H1 (cell line): ENCODE measurements at regions not wholly inside any gene's neighbourhood (a gene's known extent, or its start where the extent isn't known, plus 50 kb on each side); places are given as distances from the start of the nearest gene placed in this dataset.

ENCODE experiments used
- CTCF ChIA-PET: fragments of 300-600 bp; sonication (Branson Sonifier 250); formaldehyde crosslinking; loops from one replicate; lab custom pipeline; 2021; ENCODE audit not compliant: partially characterized antibody; lab: Charles Lee
- POLR2A ChIA-PET: fragments of 300-600 bp; sonication (Branson Sonifier 250); formaldehyde crosslinking; loops from one replicate; lab custom pipeline; 2021; ENCODE audit warnings: inconsistent platforms; ENCODE audit not compliant: partially characterized antibody; lab: Charles Lee
- DNase-seq, 2 experiments: peaks; one replicate each; pipeline versions ENCODE4 v3.0.0 to v3.0.0-alpha.2; 2010 to 2022; ENCODE audit warnings: low spot score in 2 of 2, low read depth in 1 of 2, mixed read lengths in 1 of 2
- FAIRE-seq: peaks from 2 replicates; lab custom pipeline; 2011; peaks lifted over from hg19 to GRCh38; lab: Jason Lieb, UNC
- H2AFZ ChIP-seq: 2 replicates; pipeline ENCODE4 v1.8.1; 2012; ENCODE audit warnings: low read length, inconsistent platforms
- H2AK5ac ChIP-seq: 2 replicates; pipeline ENCODE4 v1.6.1; 2013; ENCODE audit warnings: low read depth, low read length
- H2BK120ac ChIP-seq: replicated peaks from 2 replicates; pipeline ENCODE3; 2013; ENCODE audit warnings: low read depth, low read length, inconsistent platforms
- H2BK12ac ChIP-seq: 2 replicates; pipeline ENCODE4 v1.6.1; 2013; ENCODE audit warnings: low read depth, low read length
- H2BK15ac ChIP-seq: 2 replicates; pipeline ENCODE4 v1.6.1; 2013; ENCODE audit warnings: low read length
- H2BK20ac ChIP-seq: 2 replicates; pipeline ENCODE4 v1.6.1; 2013; ENCODE audit warnings: low read length
- H2BK5ac ChIP-seq: 2 replicates; pipeline ENCODE4 v1.6.1; 2013; ENCODE audit warnings: low read depth, low read length
- H3K14ac ChIP-seq: 2 replicates; pipeline ENCODE4 v1.6.1; 2013; ENCODE audit warnings: inconsistent platforms; ENCODE audit not compliant: insufficient read length
- H3K18ac ChIP-seq: 2 replicates; pipeline ENCODE4 v1.6.1; 2013; ENCODE audit warnings: low read length; ENCODE audit errors: extremely low read depth
- H3K23ac ChIP-seq: 2 replicates; pipeline ENCODE4 v1.6.1; 2013; ENCODE audit warnings: inconsistent platforms; ENCODE audit not compliant: insufficient read length
- H3K23me2 ChIP-seq: 2 replicates; pipeline ENCODE4 v1.6.1; 2013; ENCODE audit warnings: low read depth, low read length
- H3K27ac ChIP-seq: 2 replicates; pipeline ENCODE4 v1.6.1; 2011; ENCODE audit warnings: low read depth, low read length, inconsistent platforms
- H3K27me3 ChIP-seq, 4 experiments: replicated peaks in 1 of 4; 1 replicate in 1 of 4; 2 replicates in 3 of 4; pipeline versions ENCODE4 v1.6.1 to v1.8.1; 2011 to 2013; ENCODE audit warnings: low read length in 3 of 4, mild to moderate bottlenecking in 3 of 4, inconsistent platforms in 2 of 4, mixed read lengths in 2 of 4, moderate library complexity in 1 of 4; ENCODE audit not compliant: control insufficient read depth in 3 of 4, insufficient read depth in 3 of 4; ENCODE audit errors: extremely low read depth in 1 of 4
- H3K36me3 ChIP-seq, 4 experiments: 2 replicates each; pipeline versions ENCODE4 v1.6.1 to v1.8.1; 2011 to 2013; ENCODE audit warnings: mild to moderate bottlenecking in 4 of 4, low read length in 3 of 4, moderate library complexity in 2 of 4, control low read depth in 1 of 4, inconsistent platforms in 1 of 4; ENCODE audit not compliant: insufficient read depth in 4 of 4, control insufficient read depth in 2 of 4
- H3K4ac ChIP-seq: replicated peaks from 2 replicates; pipeline ENCODE3; 2013; ENCODE audit warnings: low read length, low read depth, mixed read lengths, inconsistent platforms; ENCODE audit not compliant: insufficient read length
- H3K4me1 ChIP-seq, 4 experiments: replicated peaks in 1 of 4; 1 replicate in 1 of 4; 2 replicates in 3 of 4; pipeline versions ENCODE4 v1.6.1 to v1.8.1; 2011 to 2013; ENCODE audit warnings: low read length in 3 of 4, inconsistent platforms in 2 of 4, mixed read lengths in 1 of 4; ENCODE audit not compliant: insufficient read depth in 4 of 4, control insufficient read depth in 3 of 4
- H3K4me2 ChIP-seq, 2 experiments: 2 replicates each; pipeline versions ENCODE4 v1.6.1 to v1.8.1; 2011 to 2013; ENCODE audit warnings: low read depth in 2 of 2, low read length in 2 of 2, control low read depth in 1 of 2, inconsistent platforms in 1 of 2, mild to moderate bottlenecking in 1 of 2; ENCODE audit not compliant: insufficient read depth in 1 of 2
- H3K4me3 ChIP-seq, 4 experiments: fragments of 200-600, 300-600 bp in 1 of 4; sonication (generic), shearing (Covaris generic), sonication (Bioruptor Twin) in 1 of 4; 2 replicates each; pipeline versions ENCODE4 v1.5.1 to v1.8.1; 2011 to 2016; ENCODE audit warnings: low read length in 4 of 4, low read depth in 3 of 4, control low read depth in 2 of 4, inconsistent platforms in 2 of 4, mild to moderate bottlenecking in 2 of 4, mixed read lengths in 1 of 4, moderate library complexity in 1 of 4; ENCODE audit not compliant: insufficient read depth in 2 of 4; ENCODE audit errors: extremely low read depth in 1 of 4
- H3K56ac ChIP-seq: replicated peaks from 2 replicates; pipeline ENCODE3; 2013; ENCODE audit warnings: low read depth, mild to moderate bottlenecking, mixed read lengths, low read length, inconsistent platforms; ENCODE audit not compliant: insufficient read length
- H3K79me1 ChIP-seq: 2 replicates; pipeline ENCODE4 v1.6.1; 2013; ENCODE audit warnings: low read depth, low read length, control low read depth
- H3K79me2 ChIP-seq, 2 experiments: 2 replicates each; pipeline versions ENCODE4 v1.6.1 to v1.8.1; 2012 to 2013; ENCODE audit warnings: low read length in 2 of 2, mild to moderate bottlenecking in 2 of 2, inconsistent platforms in 1 of 2; ENCODE audit not compliant: insufficient read depth in 2 of 2, control insufficient read depth in 1 of 2
- H3K9ac ChIP-seq, 4 experiments: replicated peaks in 1 of 4; 1 replicate in 1 of 4; 2 replicates in 3 of 4; pipeline versions ENCODE4 v1.6.1 to v1.8.1; 2011 to 2013; ENCODE audit warnings: low read depth in 3 of 4, low read length in 3 of 4, control low read depth in 2 of 4, mild to moderate bottlenecking in 2 of 4, moderate library complexity in 2 of 4, inconsistent platforms in 1 of 4; ENCODE audit errors: extremely low read depth in 1 of 4
- H3K9me3 ChIP-seq, 2 experiments: 2 replicates each; pipeline versions ENCODE4 v1.6.1 to v1.8.1; 2012 to 2013; ENCODE audit warnings: mild to moderate bottlenecking in 2 of 2, moderate library complexity in 2 of 2, control low read depth in 1 of 2, inconsistent platforms in 1 of 2, low read depth in 1 of 2, low read length in 1 of 2, mixed read lengths in 1 of 2; ENCODE audit not compliant: insufficient read depth in 2 of 2
- H4K20me1 ChIP-seq, 2 experiments: replicated peaks in 1 of 2; 2 replicates each; pipeline versions ENCODE3 to v1.8.1; 2011 to 2013; ENCODE audit warnings: inconsistent platforms in 2 of 2, low read length in 2 of 2, mild to moderate bottlenecking in 1 of 2; ENCODE audit not compliant: insufficient read depth in 2 of 2, control insufficient read depth in 1 of 2
- H4K5ac ChIP-seq: 2 replicates; pipeline ENCODE4 v1.6.1; 2013; ENCODE audit warnings: low read length, low read depth, mixed read lengths, inconsistent platforms; ENCODE audit not compliant: insufficient read length
- H4K8ac ChIP-seq: 2 replicates; pipeline ENCODE4 v1.8.0; 2013; ENCODE audit warnings: mild to moderate bottlenecking, moderate library complexity, low read length, inconsistent platforms; ENCODE audit not compliant: insufficient read depth; ENCODE audit errors: extremely low read depth
- H4K91ac ChIP-seq: replicated peaks from 2 replicates; pipeline ENCODE3; 2013; ENCODE audit warnings: low read length, mixed read lengths, inconsistent platforms; ENCODE audit not compliant: insufficient read length
- BCL11A ChIP-seq, 2 experiments: IDR thresholded peaks; one replicate each; pipeline ENCODE4 v1.6.1; 2011; ENCODE audit warnings: low read depth in 2 of 2, low read length in 2 of 2, mild to moderate bottlenecking in 2 of 2
- EZH2 ChIP-seq: fragments of 200-600 bp; sonication (generic); IDR thresholded peaks from 2 replicates; pipeline ENCODE4 v1.7.1; 2012; ENCODE audit warnings: low read depth, mild to moderate bottlenecking, moderate library complexity, low read length, inconsistent platforms; ENCODE audit not compliant: severe bottlenecking
- FOSL1 ChIP-seq: IDR thresholded peaks from 2 replicates; pipeline ENCODE4 v1.6.1; 2011; ENCODE audit warnings: mild to moderate bottlenecking, low read depth, low read length, moderate library complexity; ENCODE audit not compliant: insufficient read depth
- GABPA ChIP-seq: IDR thresholded peaks from 2 replicates; pipeline ENCODE4 v1.6.1; 2011; ENCODE audit warnings: mild to moderate bottlenecking, low read length, moderate library complexity, borderline replicate concordance; ENCODE audit not compliant: insufficient read depth
- KDM4A ChIP-seq: IDR thresholded peaks from one replicate; pipeline ENCODE4 v1.7.1; 2012; ENCODE audit warnings: low read depth, mild to moderate bottlenecking, moderate library complexity, low read length, inconsistent platforms; ENCODE audit not compliant: severe bottlenecking
- MAFK ChIP-seq: IDR thresholded peaks from 2 replicates; pipeline ENCODE4 v1.6.1; 2012; ENCODE audit warnings: low read depth, mild to moderate bottlenecking, improper control_type of control experiment, low read length
- RNF2 ChIP-seq: fragments of 200-900, 300-1000 bp; sonication (generic); IDR thresholded peaks from 2 replicates; pipeline ENCODE4 v1.7.1; 2016; ENCODE audit warnings: borderline replicate concordance, low read depth, mild to moderate bottlenecking, antibody characterized with exemption, low read length; ENCODE audit not compliant: poor library complexity, severe bottlenecking; ENCODE audit errors: missing control alignments
- SIRT6 ChIP-seq: IDR thresholded peaks from one replicate; pipeline ENCODE4 v1.7.1; 2012; ENCODE audit warnings: low read length, inconsistent platforms
- SIX5 ChIP-seq: IDR thresholded peaks from 2 replicates; pipeline ENCODE4 v1.6.1; 2011; ENCODE audit warnings: mild to moderate bottlenecking, low read depth, low read length
- YY1 ChIP-seq: IDR thresholded peaks from 2 replicates; pipeline ENCODE4 v1.6.1; 2011; ENCODE audit warnings: low read depth, mild to moderate bottlenecking, low read length
- ZNF274 ChIP-seq: IDR thresholded peaks from 2 replicates; pipeline ENCODE4 v1.7.0; 2012; ENCODE audit warnings: low read length, borderline replicate concordance; ENCODE audit errors: extremely low read depth
- WGBS, 2 experiments: shearing (Covaris generic) in 1 of 2; methylation state at CpG; one replicate each; pipeline versions ENCODE4 v1.1.6 to v1.1.7; 2013 to 2015; ENCODE audit warnings: low lambda C conversion rate in 2 of 2, mixed read lengths in 2 of 2, inconsistent platforms in 1 of 2, low coverage in 1 of 2, missing lambda C conversion rate in 1 of 2; ENCODE audit not compliant: insufficient replicate concordance in 2 of 2, insufficient coverage in 1 of 2, insufficient read length in 1 of 2; ENCODE audit errors: extremely low coverage in 1 of 2, missing lambda C conversion rate in 1 of 2; 5-methylcytosine and 5-hydroxymethylcytosine counted together
- TF ChIP-seq, protein P1 (sequence below), 3 experiments: IDR thresholded peaks; 1 replicate in 2 of 3; 2 replicates in 1 of 3; pipeline versions ENCODE4 v1.5.1 to v1.6.1; 2011; ENCODE audit warnings: low read length in 3 of 3, mild to moderate bottlenecking in 3 of 3, inconsistent platforms in 2 of 3, low read depth in 1 of 3, moderate library complexity in 1 of 3; ENCODE audit not compliant: insufficient read depth in 1 of 3; ENCODE audit errors: control extremely low read depth in 1 of 3

DNA sequence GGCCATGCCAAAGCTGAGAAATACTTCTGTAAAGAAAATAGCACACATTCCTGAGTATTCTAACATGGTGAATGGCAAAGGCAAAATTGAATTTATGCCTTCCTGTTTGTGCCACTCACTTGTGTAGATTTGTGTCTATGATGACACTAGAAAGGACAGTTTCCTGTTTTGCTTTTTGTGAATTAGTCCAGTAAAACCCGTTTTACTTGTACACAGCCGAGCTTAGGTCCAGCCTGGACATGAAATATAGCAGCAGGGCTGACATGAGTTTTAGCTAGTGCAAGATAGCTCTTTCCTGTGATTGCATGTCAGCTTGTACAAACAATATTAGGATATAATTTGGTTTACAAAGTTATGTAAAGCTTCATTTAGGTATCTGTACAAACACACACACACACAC lies 1891.7 kb upstream of the WWC1 start:
- H3K23ac ChIP-seq = no peak overlapping the region
- H3K23me2 ChIP-seq = no peaks in the 10 kb centered on the region
- no peak overlapping the region for H3K18ac ChIP-seq
- H3K36me3 ChIP-seq = no peaks in the 10 kb centered on the region
- TF ChIP-seq SIRT6 (no peak), EZH2 (no peak), KDM4A (no peak), FOSL1 (no peak), ZNF274 (no peak), YY1 (no peak), SIX5 (no peak), MAFK (no peak), RNF2 (no peak), BCL11A (IDR thresholded peaks at IDR 0.05; ENCODE audit: low read depth in 2 of 2, low read length in 2 of 2) (no peak), GABPA (no peak)
- TF ChIP-seq, protein P1, sequence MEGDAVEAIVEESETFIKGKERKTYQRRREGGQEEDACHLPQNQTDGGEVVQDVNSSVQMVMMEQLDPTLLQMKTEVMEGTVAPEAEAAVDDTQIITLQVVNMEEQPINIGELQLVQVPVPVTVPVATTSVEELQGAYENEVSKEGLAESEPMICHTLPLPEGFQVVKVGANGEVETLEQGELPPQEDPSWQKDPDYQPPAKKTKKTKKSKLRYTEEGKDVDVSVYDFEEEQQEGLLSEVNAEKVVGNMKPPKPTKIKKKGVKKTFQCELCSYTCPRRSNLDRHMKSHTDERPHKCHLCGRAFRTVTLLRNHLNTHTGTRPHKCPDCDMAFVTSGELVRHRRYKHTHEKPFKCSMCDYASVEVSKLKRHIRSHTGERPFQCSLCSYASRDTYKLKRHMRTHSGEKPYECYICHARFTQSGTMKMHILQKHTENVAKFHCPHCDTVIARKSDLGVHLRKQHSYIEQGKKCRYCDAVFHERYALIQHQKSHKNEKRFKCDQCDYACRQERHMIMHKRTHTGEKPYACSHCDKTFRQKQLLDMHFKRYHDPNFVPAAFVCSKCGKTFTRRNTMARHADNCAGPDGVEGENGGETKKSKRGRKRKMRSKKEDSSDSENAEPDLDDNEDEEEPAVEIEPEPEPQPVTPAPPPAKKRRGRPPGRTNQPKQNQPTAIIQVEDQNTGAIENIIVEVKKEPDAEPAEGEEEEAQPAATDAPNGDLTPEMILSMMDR (IDR thresholded peaks at IDR 0.05; ENCODE audit: control extremely low read depth in 1 of 3, insufficient read depth in 1 of 3, low read depth in 1 of 3, low read length in 3 of 3) = no peak
- H2BK20ac ChIP-seq = no peak overlapping the region
- no peaks in the 10 kb centered on the region for H4K20me1 ChIP-seq
- 0 out of 2 replicates have a peak overlapping the region, but pooled peaks have one; percentile 10 for H2AFZ ChIP-seq
- H3K9me3 ChIP-seq = no peaks in the 10 kb centered on the region
- FAIRE-seq = no peak
- no peak overlapping the region for H3K14ac ChIP-seq
- ChIA-PET POLR2A (no interaction called here), CTCF (no interaction called here)
- H3K79me2 ChIP-seq = no peaks in the 10 kb centered on the region
- H3K9ac ChIP-seq = no peak overlapping the region
- H3K27me3 ChIP-seq = no peaks in the 10 kb centered on the region
- no peak overlapping the region for H2BK12ac ChIP-seq
- no peak overlapping the region for H2AK5ac ChIP-seq
- H4K8ac ChIP-seq = no peak overlapping the region
- no peak overlapping the region for H3K27ac ChIP-seq
- no peak for DNase-seq
- H4K5ac ChIP-seq = no peak overlapping the region
- no peaks in the 10 kb centered on the region for H3K79me1 ChIP-seq
- H2BK5ac ChIP-seq = no peak overlapping the region
- no peak overlapping the region for H4K91ac ChIP-seq
- H2BK15ac ChIP-seq = no peak overlapping the region
- no peak overlapping the region for H3K4me3 ChIP-seq
- no peak overlapping the region for H3K4ac ChIP-seq
- no peak overlapping the region for H2BK120ac ChIP-seq
- H3K56ac ChIP-seq = no peak overlapping the region
- no peak overlapping the region for H3K4me2 ChIP-seq
- 100% methylated on average over 2 of the region's 2 CpGs; no CpG with 5 or more reads in 1 of the 2 experiments for WGBS, 2 experiments
- peaks cover 0 to 2% (median 0%) of the 10 kb centered on the region in 4 experiments; a peak in 1 of 7 replicates for H3K4me1 ChIP-seq
